Mucosa of stomach (tissue), 1 donor: ENCODE measurements at regions not wholly inside any gene's neighbourhood (a gene's known extent, or its start where the extent isn't known, plus 50 kb on each side); places are given as distances from the start of the nearest gene placed in this dataset.
"Not testable (repeated sequence)": the region's sequence is repeated elsewhere in the genome, so short reads cannot be mapped to it uniquely, and the experiment has no call there.

Experiments used
- H3K27me3 ChIP-seq: one replicate; pipeline ENCODE4 v1.7.0; 2013; ENCODE audit warnings: mild to moderate bottlenecking, low read length; ENCODE audit not compliant: control insufficient read depth, insufficient read depth
- H3K36me3 ChIP-seq: one replicate; pipeline ENCODE4 v1.7.0; 2013; ENCODE audit warnings: low read length; ENCODE audit not compliant: control insufficient read depth, insufficient read depth
- H3K4me1 ChIP-seq: one replicate; pipeline ENCODE4 v1.7.0; 2013; ENCODE audit warnings: mild to moderate bottlenecking, low read length; ENCODE audit not compliant: control insufficient read depth, insufficient read depth
- H3K4me3 ChIP-seq: one replicate; pipeline ENCODE4 v1.7.0; 2013; ENCODE audit warnings: low read length
- H3K9ac ChIP-seq: one replicate; pipeline ENCODE4 v1.7.0; 2013; ENCODE audit warnings: mild to moderate bottlenecking, low read length, moderate library complexity
- H3K9me3 ChIP-seq: one replicate; pipeline ENCODE4 v1.7.0; 2013; ENCODE audit warnings: mild to moderate bottlenecking, low read length, moderate library complexity; ENCODE audit not compliant: control insufficient read depth
- donor health status: Pancreatic carcinoma.

GRCh38 chr18:39149211-39149806, 1583.7 kb upstream of the CELF4 start:
- no peaks in the 10 kb centered on the region for H3K36me3 ChIP-seq
- no peaks in the 10 kb centered on the region for H3K27me3 ChIP-seq
- H3K4me3 ChIP-seq = no peak overlapping the region
- H3K9ac ChIP-seq = no peak overlapping the region
- no peaks in the 10 kb centered on the region for H3K9me3 ChIP-seq
- no peaks in the 10 kb centered on the region for H3K4me1 ChIP-seq

GRCh38 chr18:39134255-39134654, 1568.7 kb upstream of the CELF4 start:
- Histone ChIP-seq H3K9me3 (no peaks in the 10 kb centered on the region), H3K36me3 (no peaks in the 10 kb centered on the region), H3K27me3 (no peaks in the 10 kb centered on the region), H3K4me3 (no peak overlapping the region), H3K4me1 (no peaks in the 10 kb centered on the region), H3K9ac (no peak overlapping the region)

GRCh38 chr18:39127538-39127937, 1561.9 kb upstream of the CELF4 start:
- H3K9me3 ChIP-seq, H3K4me3 ChIP-seq, H3K9ac ChIP-seq, H3K4me1 ChIP-seq, H3K27me3 ChIP-seq, H3K36me3 ChIP-seq: not testable (repeated sequence)

- Histone ChIP-seq H3K4me3 (no peak overlapping the region), H3K9me3 (no peaks in the 10 kb centered on the region), H3K27me3 (no peaks in the 10 kb centered on the region), H3K36me3 (no peaks in the 10 kb centered on the region), H3K9ac (no peak overlapping the region), H3K4me1 (no peaks in the 10 kb centered on the region)
Observed at GRCh38 chr18:39113790-39114189, 1548.2 kb upstream of the CELF4 start.

- Histone ChIP-seq H3K9ac (no peak overlapping the region), H3K4me1 (no peaks in the 10 kb centered on the region), H3K27me3 (no peaks in the 10 kb centered on the region), H3K4me3 (no peak overlapping the region), H3K9me3 (no peaks in the 10 kb centered on the region), H3K36me3 (no peaks in the 10 kb centered on the region)
Observed at GRCh38 chr18:39105104-39105503, 1539.5 kb upstream of the CELF4 start.

GRCh38 chr18:39072970-39073369, 1507.4 kb upstream of the CELF4 start:
- Histone ChIP-seq H3K36me3 (no peaks in the 10 kb centered on the region), H3K4me3 (no peak overlapping the region), H3K9me3 (no peaks in the 10 kb centered on the region), H3K4me1 (no peaks in the 10 kb centered on the region), H3K27me3 (no peaks in the 10 kb centered on the region), H3K9ac (no peak overlapping the region)

GRCh38 chr18:39062426-39062825, 1496.8 kb upstream of the CELF4 start:
- H3K9ac ChIP-seq = no peak overlapping the region
- no peaks in the 10 kb centered on the region for H3K4me1 ChIP-seq
- H3K9me3 ChIP-seq = no peaks in the 10 kb centered on the region
- no peaks in the 10 kb centered on the region for H3K36me3 ChIP-seq
- H3K27me3 ChIP-seq = no peaks in the 10 kb centered on the region
- no peak overlapping the region for H3K4me3 ChIP-seq

GRCh38 chr18:39058386-39059000, 1492.9 kb upstream of the CELF4 start:
- no peaks in the 10 kb centered on the region for H3K27me3 ChIP-seq
- H3K4me1 ChIP-seq = no peaks in the 10 kb centered on the region
- no peak overlapping the region for H3K9ac ChIP-seq
- H3K36me3 ChIP-seq = no peaks in the 10 kb centered on the region
- no peak overlapping the region for H3K4me3 ChIP-seq
- no peaks in the 10 kb centered on the region for H3K9me3 ChIP-seq

GRCh38 chr18:39057423-39058064, 1491.9 kb upstream of the CELF4 start:
- Histone ChIP-seq H3K4me1 (no peaks in the 10 kb centered on the region), H3K4me3 (no peak overlapping the region), H3K9me3 (no peaks in the 10 kb centered on the region), H3K9ac (no peak overlapping the region), H3K36me3 (no peaks in the 10 kb centered on the region), H3K27me3 (no peaks in the 10 kb centered on the region)

- Histone ChIP-seq H3K9me3 (no peaks in the 10 kb centered on the region), H3K27me3 (no peaks in the 10 kb centered on the region), H3K36me3 (no peaks in the 10 kb centered on the region), H3K4me1 (no peaks in the 10 kb centered on the region), H3K4me3 (no peak overlapping the region), H3K9ac (no peak overlapping the region)
Observed at GRCh38 chr18:39053571-39053970, 1488.0 kb upstream of the CELF4 start.

- Histone ChIP-seq H3K9me3 (no peaks in the 10 kb centered on the region), H3K4me1 (no peaks in the 10 kb centered on the region), H3K27me3 (no peaks in the 10 kb centered on the region), H3K4me3 (no peak overlapping the region), H3K9ac (no peak overlapping the region), H3K36me3 (no peaks in the 10 kb centered on the region)
Observed at GRCh38 chr18:39051013-39051412, 1485.4 kb upstream of the CELF4 start.

GRCh38 chr18:39039813-39040212, 1474.2 kb upstream of the CELF4 start:
- no peaks in the 10 kb centered on the region for H3K27me3 ChIP-seq
- no peaks in the 10 kb centered on the region for H3K4me1 ChIP-seq
- no peaks in the 10 kb centered on the region for H3K36me3 ChIP-seq
- H3K9ac ChIP-seq = no peak overlapping the region
- H3K4me3 ChIP-seq = no peak overlapping the region
- H3K9me3 ChIP-seq = no peaks in the 10 kb centered on the region
